Lung (tissue), 11 donors: ENCODE measurements at regions not wholly inside any gene's neighbourhood (a gene's known extent, or its start where the extent isn't known, plus 50 kb on each side); places are given as distances from the start of the nearest gene placed in this dataset.

Experiments
- ATAC-seq: fragments of 200-7000 bp; cut with Tn5 transposase; one replicate; pipeline ENCODE4 v1.9.1; 2020; ENCODE audit warnings: moderate number of reproducible peaks; ENCODE audit not compliant: insufficient read depth, low FRiP score
- DNase-seq, 3 donors: peaks; one replicate each; pipeline ENCODE4 v3.0.0-alpha.2; 2013 to 2017
- H3K27ac ChIP-seq, 2 donors: one replicate each; pipeline ENCODE4 v1.5.1; 2013; ENCODE audit warnings: mild to moderate bottlenecking in 2 of 2, moderate library complexity in 2 of 2, control low read depth in 1 of 2, inconsistent platforms in 1 of 2, low read depth in 1 of 2, low read length in 1 of 2
- H3K27me3 ChIP-seq, 3 donors: one replicate each; pipeline ENCODE4 v1.5.1; 2013; ENCODE audit warnings: low read length in 2 of 3; ENCODE audit not compliant: control insufficient read depth in 3 of 3, insufficient read depth in 3 of 3
- H3K36me3 ChIP-seq, 4 donors: one replicate each; pipeline ENCODE4 v1.5.1; 2013; ENCODE audit warnings: low read length in 4 of 4, mild to moderate bottlenecking in 1 of 4, moderate library complexity in 1 of 4; ENCODE audit not compliant: control insufficient read depth in 4 of 4, insufficient read depth in 4 of 4
- H3K4me1 ChIP-seq, 5 donors: one replicate each; pipeline ENCODE4 v1.5.1; 2013; ENCODE audit warnings: low read length in 5 of 5, mild to moderate bottlenecking in 2 of 5, moderate library complexity in 1 of 5; ENCODE audit not compliant: control insufficient read depth in 5 of 5, insufficient read depth in 5 of 5
- H3K4me3 ChIP-seq: one replicate; pipeline ENCODE4 v1.5.1; 2013; ENCODE audit warnings: mild to moderate bottlenecking, control low read depth, moderate library complexity
- H3K9ac ChIP-seq, 2 donors: one replicate each; pipeline ENCODE4 v1.5.1; 2013; ENCODE audit warnings: low read length in 2 of 2, control low read depth in 1 of 2; ENCODE audit not compliant: insufficient read depth in 1 of 2
- H3K9me3 ChIP-seq, 4 donors: one replicate each; pipeline ENCODE4 v1.5.1; 2013; ENCODE audit warnings: low read length in 3 of 4, mild to moderate bottlenecking in 1 of 4, moderate library complexity in 1 of 4; ENCODE audit not compliant: control insufficient read depth in 4 of 4, insufficient read depth in 3 of 4
- WGBS, 2 donors: extraction: QIAGEN DNeasy Blood & Tissue Kit; methylation state at CpG; one replicate each; pipeline ENCODE4 v1.1.7; 2013; 5-methylcytosine and 5-hydroxymethylcytosine counted together
- TF ChIP-seq, protein P1 (sequence below): IDR thresholded peaks from 2 replicates; pipeline ENCODE4 v1.5.1; 2012; ENCODE audit warnings: mild to moderate bottlenecking; ENCODE audit errors: control extremely low read depth, extremely low read depth
- donor health status: control.
- donor health status: control.
- donor health status: Bipolar disorder and iron deficiency.
- donor health status: healthy.
- donor health status: DM: yes; HTN: yes; CAD: no.

- WGBS, 2 donors: 74 to 91% methylated on average over 1 of the region's 1 CpG
These were observed 740.3 kb upstream of the CDH6 start for GRCh38 chr5:30453168-30453567.

DNA sequence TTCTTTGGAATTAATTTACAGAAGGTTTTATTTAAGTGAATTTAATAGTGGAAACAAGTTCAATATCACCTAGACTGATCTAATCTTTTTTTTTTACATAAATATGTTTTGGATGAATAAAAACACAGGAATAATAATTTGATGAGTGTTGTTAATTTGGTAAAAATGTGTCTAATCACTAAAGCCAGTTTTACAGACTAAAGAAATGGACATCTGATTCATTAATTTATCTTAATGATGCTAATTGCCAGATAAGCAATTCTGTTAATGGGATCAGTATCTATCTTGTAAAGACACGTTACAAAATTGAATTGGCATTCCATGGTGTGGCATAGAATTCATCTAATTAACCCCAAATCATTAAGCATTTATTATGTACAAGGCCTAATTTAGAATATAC is 743.3 kb upstream of the CDH6 start:
- no peak overlapping the region for H3K27ac ChIP-seq
- H3K4me1 ChIP-seq: no peaks in the 10 kb centered on the region
- TF ChIP-seq, protein P1, sequence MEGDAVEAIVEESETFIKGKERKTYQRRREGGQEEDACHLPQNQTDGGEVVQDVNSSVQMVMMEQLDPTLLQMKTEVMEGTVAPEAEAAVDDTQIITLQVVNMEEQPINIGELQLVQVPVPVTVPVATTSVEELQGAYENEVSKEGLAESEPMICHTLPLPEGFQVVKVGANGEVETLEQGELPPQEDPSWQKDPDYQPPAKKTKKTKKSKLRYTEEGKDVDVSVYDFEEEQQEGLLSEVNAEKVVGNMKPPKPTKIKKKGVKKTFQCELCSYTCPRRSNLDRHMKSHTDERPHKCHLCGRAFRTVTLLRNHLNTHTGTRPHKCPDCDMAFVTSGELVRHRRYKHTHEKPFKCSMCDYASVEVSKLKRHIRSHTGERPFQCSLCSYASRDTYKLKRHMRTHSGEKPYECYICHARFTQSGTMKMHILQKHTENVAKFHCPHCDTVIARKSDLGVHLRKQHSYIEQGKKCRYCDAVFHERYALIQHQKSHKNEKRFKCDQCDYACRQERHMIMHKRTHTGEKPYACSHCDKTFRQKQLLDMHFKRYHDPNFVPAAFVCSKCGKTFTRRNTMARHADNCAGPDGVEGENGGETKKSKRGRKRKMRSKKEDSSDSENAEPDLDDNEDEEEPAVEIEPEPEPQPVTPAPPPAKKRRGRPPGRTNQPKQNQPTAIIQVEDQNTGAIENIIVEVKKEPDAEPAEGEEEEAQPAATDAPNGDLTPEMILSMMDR: no peak
- H3K4me3 ChIP-seq: no peak overlapping the region
- peaks cover 0 to 2% (median under 1%) of the 10 kb centered on the region in 4 donors for H3K9me3 ChIP-seq
- H3K36me3 ChIP-seq: no peaks in the 10 kb centered on the region
- 69 to 87% methylated on average over 1 of the region's 1 CpG for WGBS, 2 donors
- H3K9ac ChIP-seq: no peak overlapping the region
- DNase-seq (no peak), ATAC-seq (no peak)
- no peaks in the 10 kb centered on the region for H3K27me3 ChIP-seq

More at GRCh38 chr5:30453168-30453567, 740.3 kb upstream of the CDH6 start:
- no peaks in the 10 kb centered on the region for H3K27me3 ChIP-seq
- no peak overlapping the region for H3K27ac ChIP-seq
- DNase-seq: peak; percentile 11 to 60 (median 27)
- no peaks in the 10 kb centered on the region for H3K4me1 ChIP-seq
- ATAC-seq: no peak
- H3K4me3 ChIP-seq: no peak overlapping the region
- TF ChIP-seq, protein P1: no peak
- no peak overlapping the region for H3K9ac ChIP-seq
- peaks cover 0 to 3% (median 2%) of the 10 kb centered on the region in 4 donors for H3K9me3 ChIP-seq
- no peaks in the 10 kb centered on the region for H3K36me3 ChIP-seq

DNA sequence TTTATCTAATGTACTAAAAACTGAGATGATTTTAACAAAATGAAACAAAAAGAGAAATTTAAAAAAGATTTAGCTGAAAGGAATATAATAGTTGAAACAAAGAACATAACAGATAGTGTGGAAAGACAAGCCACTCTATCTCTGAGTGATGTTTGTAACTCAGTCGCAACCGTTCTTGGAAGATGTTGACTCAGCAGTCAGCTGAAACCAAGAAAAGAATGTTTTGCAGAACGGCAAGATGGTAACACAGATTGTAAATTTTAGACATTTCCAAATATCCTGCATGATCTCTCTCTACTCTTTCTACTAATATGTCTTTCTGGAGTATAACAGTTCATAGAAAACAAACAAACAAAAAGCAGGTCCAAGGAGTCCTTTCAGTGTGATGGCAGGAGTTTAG is 746.1 kb upstream of the CDH6 start:
- TF ChIP-seq, protein P1: no peak
- Histone ChIP-seq H3K4me1 (no peaks in the 10 kb centered on the region), H3K9ac (no peak overlapping the region), H3K36me3 (no peaks in the 10 kb centered on the region), H3K9me3 (peaks cover 0 to 2% (median 0%) of the 10 kb centered on the region in 4 donors), H3K4me3 (no peak overlapping the region), H3K27me3 (no peaks in the 10 kb centered on the region), H3K27ac (no peak overlapping the region)
- WGBS, 2 donors: 79 to 83% methylated on average over 3 of the region's 3 CpGs
- DNase-seq (no peak), ATAC-seq (no peak)

DNA sequence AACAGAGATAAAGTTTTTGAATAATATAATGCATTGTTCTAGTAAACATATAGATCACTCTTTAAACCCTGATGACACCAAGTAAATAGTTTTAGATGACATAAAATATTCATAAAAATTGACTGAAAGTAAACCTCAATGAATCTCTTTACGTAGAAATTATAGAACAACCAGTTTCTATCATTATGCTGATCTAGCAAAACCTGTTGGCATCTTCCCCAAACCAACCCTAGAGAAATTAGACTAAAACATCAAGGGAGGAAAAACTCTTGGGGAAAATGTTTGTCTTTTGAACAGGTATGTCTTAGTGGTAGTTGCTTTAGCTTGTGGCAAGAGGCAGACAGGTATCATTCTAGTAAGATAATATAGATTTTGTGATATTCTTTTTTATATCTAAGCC is 747.0 kb upstream of the CDH6 start:
- ATAC-seq: no peak
- Histone ChIP-seq H3K36me3 (no peaks in the 10 kb centered on the region), H3K4me1 (no peaks in the 10 kb centered on the region), H3K9ac (no peak overlapping the region), H3K27me3 (no peaks in the 10 kb centered on the region), H3K9me3 (peaks cover 0 to 3% (median 0%) of the 10 kb centered on the region in 4 donors), H3K4me3 (no peak overlapping the region), H3K27ac (no peak overlapping the region)
- no peak for DNase-seq
- WGBS, 2 donors: 85 to 89% methylated on average over 1 of the region's 1 CpG
- TF ChIP-seq, protein P1: no peak
